Kidney (tissue), 13 donors: ENCODE measurements at regions not wholly inside any gene's neighbourhood (a gene's known extent, or its start where the extent isn't known, plus 50 kb on each side); places are given as distances from the start of the nearest gene placed in this dataset.

Experiments
- DNase-seq, 5 donors: peaks; one replicate each; pipeline ENCODE4 v3.0.0-alpha.2; 2013 to 2020
- FAIRE-seq: peaks from 2 replicates; lab custom pipeline; 2012; peaks lifted over from hg19 to GRCh38; lab: Jason Lieb, UNC
- H3K27ac ChIP-seq, 2 donors: one replicate each; pipeline ENCODE4 v1.7.0; 2013; ENCODE audit warnings: low read depth in 2 of 2, low read length in 2 of 2, inconsistent platforms in 1 of 2
- H3K27me3 ChIP-seq: one replicate; pipeline ENCODE4 v1.7.1; 2013; ENCODE audit warnings: low read length, inconsistent platforms; ENCODE audit not compliant: control insufficient read depth, insufficient read depth
- H3K36me3 ChIP-seq, 3 donors: one replicate each; pipeline versions ENCODE4 v1.7.0 to v1.7.1; 2013; ENCODE audit warnings: low read length in 3 of 3, control low read depth in 1 of 3, inconsistent platforms in 1 of 3; ENCODE audit not compliant: insufficient read depth in 3 of 3, control insufficient read depth in 2 of 3
- H3K4me1 ChIP-seq, 3 donors: one replicate each; pipeline versions ENCODE4 v1.7.0 to v1.7.1; 2013; ENCODE audit warnings: low read length in 3 of 3, inconsistent platforms in 1 of 3, low read depth in 1 of 3; ENCODE audit not compliant: control insufficient read depth in 2 of 3, insufficient read depth in 2 of 3
- H3K4me3 ChIP-seq, 3 donors: one replicate each; pipeline versions ENCODE4 v1.7.0 to v1.8.1; 2013; ENCODE audit warnings: low read length in 3 of 3, control low read depth in 1 of 3, inconsistent platforms in 1 of 3
- H3K9ac ChIP-seq, 3 donors: one replicate each; pipeline versions ENCODE4 v1.7.0 to v1.7.1; 2013; ENCODE audit warnings: low read length in 3 of 3, control low read depth in 1 of 3, inconsistent platforms in 1 of 3
- H3K9me3 ChIP-seq, 3 donors: one replicate each; pipeline versions ENCODE4 v1.7.0 to v1.7.1; 2013; ENCODE audit warnings: low read length in 3 of 3, control low read depth in 1 of 3, inconsistent platforms in 1 of 3; ENCODE audit not compliant: control insufficient read depth in 2 of 3, insufficient read depth in 1 of 3
- CTCF ChIP-seq: IDR thresholded peaks from 3 replicates; pipeline ENCODE4 v1.5.1; 2012; ENCODE audit warnings: mild to moderate bottlenecking, moderate library complexity, borderline replicate concordance; ENCODE audit not compliant: insufficient read depth; ENCODE audit errors: extremely low read depth
- intact Hi-C: fragments of 100-400 bp; cut with DNase I; formaldehyde crosslinking; loops from one replicate; pipeline ENCODE4 v1.11.1; 2022
- donor health status: control.
- donor health status: control.
- donor health status: control.
- donor health status: control.
- donor health status: control.
- donor health status: DM: yes; HTN: yes; CAD: no.
- donor health status: Normal renal cell carcinoma (clear cell type).

DNA sequence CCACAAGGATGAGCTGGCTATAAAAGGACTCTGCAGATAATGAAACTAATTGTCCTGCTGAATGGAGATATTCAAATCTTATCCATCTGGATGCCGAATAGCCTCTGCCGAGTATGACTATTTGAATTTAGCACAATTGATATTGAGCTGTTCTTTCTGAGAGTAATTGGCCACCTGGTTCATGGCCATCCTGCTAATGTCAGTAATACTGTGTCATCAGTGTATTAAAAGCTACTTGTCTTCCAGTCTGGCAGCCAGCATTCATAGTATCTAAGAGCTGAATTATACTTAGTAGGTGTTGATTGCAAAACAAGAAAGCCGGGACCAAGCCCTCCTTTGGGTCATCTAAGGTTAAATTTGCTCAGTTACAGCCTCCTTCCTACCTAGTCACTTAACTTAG is 310.7 kb upstream of the NCAM1 start:
- no peak overlapping the region for H3K9ac ChIP-seq
- H3K9me3 ChIP-seq = peaks cover 0 to under 1% (median 0%) of the 10 kb centered on the region in 3 donors
- TF ChIP-seq CTCF = no peak
- no peaks in the 10 kb centered on the region for H3K36me3 ChIP-seq
- H3K4me3 ChIP-seq = no peak overlapping the region
- H3K27ac ChIP-seq = no peak overlapping the region
- no peak for FAIRE-seq
- no peaks in the 10 kb centered on the region for H3K27me3 ChIP-seq
- H3K4me1 ChIP-seq = no peaks in the 10 kb centered on the region
- no peak for DNase-seq
- intact Hi-C loops = no loop called here

DNA sequence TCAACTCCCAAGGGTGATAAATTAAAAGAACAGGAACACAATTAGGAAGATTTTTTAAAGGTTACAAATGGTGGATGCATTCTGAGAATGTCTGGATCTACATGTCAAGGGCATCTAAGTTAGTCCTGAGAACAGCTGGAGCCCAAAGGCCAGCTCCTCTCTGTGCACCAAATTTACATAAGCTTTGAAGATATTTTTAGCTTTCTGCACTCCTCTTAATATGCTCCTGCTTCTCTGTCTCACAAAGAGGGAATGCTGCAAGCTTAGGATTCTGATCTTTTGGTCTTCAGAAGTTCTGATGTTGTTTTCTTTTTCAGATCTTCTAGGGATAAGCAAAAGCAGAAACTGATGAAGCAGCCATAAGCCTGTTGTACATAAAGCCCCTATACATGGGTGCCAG is 309.8 kb upstream of the NCAM1 start:
- Histone ChIP-seq H3K36me3 (no peaks in the 10 kb centered on the region), H3K27me3 (no peaks in the 10 kb centered on the region), H3K9ac (no peak overlapping the region), H3K27ac (no peak overlapping the region), H3K4me1 (no peaks in the 10 kb centered on the region), H3K4me3 (no peak overlapping the region), H3K9me3 (no peaks in the 10 kb centered on the region)
- FAIRE-seq (no peak), DNase-seq (no peak)
- intact Hi-C loops = no loop called here
- no peak for TF ChIP-seq CTCF

DNA sequence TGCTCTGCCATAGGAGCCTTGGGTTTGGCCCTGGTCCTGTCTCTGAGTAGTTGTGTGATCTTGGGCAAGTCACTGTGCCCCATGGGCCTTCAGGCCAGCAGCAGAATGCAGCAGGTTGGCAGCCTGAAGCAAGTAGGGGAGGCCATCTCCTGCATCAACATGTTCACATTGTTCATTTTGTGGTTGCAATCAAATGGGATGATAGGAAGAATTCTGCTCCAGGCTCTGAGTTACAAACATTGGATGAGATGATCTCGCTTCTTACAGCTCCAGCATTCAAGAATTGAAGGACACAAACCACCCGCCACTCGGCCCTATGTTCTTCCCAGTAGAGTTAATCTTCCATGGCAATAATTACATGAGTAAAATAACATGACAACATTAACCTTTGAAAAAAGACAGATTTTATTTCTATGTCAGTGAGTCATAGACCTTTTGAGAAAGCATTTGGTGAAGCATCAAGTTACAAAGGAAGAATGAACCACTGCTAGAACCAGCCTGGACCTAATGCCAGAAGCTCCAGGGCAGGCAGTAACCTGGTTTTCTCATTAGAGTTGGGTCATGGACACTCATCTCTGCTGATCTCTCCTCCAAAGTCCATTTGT is 308.3 kb upstream of the NCAM1 start:
- FAIRE-seq (no peak), DNase-seq (peak in 2 of 5 donors; percentile 16 to 32)
- no peaks in the 10 kb centered on the region for H3K4me1 ChIP-seq
- no peaks in the 10 kb centered on the region for H3K9me3 ChIP-seq
- intact Hi-C loops = no loop called here
- H3K27me3 ChIP-seq = no peaks in the 10 kb centered on the region
- H3K27ac ChIP-seq = no peak overlapping the region
- no peak overlapping the region for H3K9ac ChIP-seq
- H3K4me3 ChIP-seq = no peak overlapping the region
- H3K36me3 ChIP-seq = no peaks in the 10 kb centered on the region
- TF ChIP-seq CTCF = no peak

DNA sequence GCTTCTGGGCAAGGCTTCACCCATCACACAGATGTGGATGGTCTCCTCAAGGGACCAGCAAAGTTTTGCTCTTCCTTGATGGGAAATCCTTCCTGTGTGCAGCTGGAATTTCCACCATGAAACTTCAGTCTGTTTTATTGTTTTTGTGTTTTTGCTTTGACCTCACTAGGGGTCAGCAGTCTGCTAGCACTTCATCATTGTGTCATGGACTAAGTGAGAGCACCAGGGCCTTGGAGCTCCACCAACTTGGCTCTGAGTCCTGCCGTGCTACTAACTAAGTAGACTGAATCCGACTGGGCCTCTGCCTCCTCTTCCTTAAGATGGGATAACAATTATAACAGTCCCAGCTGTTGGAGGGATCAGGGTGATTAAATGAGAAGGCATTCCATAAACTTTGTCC is 305.8 kb upstream of the NCAM1 start:
- no peak overlapping the region for H3K4me3 ChIP-seq
- TF ChIP-seq CTCF = no peak
- H3K36me3 ChIP-seq = no peaks in the 10 kb centered on the region
- no peaks in the 10 kb centered on the region for H3K9me3 ChIP-seq
- intact Hi-C loops = no loop called here
- H3K9ac ChIP-seq = no peak overlapping the region
- FAIRE-seq = no peak
- no peak overlapping the region for H3K27ac ChIP-seq
- peak; percentile 54 to 94 (median 85) for DNase-seq
- H3K27me3 ChIP-seq = no peaks in the 10 kb centered on the region
- H3K4me1 ChIP-seq = no peaks in the 10 kb centered on the region
